Epithelial cell of proximal tubule (primary cell): ENCODE measurements at regions not wholly inside any gene's neighbourhood (a gene's known extent, or its start where the extent isn't known, plus 50 kb on each side); places are given as distances from the start of the nearest gene placed in this dataset.

Source experiments
- DNase-seq: peaks from one replicate; pipeline ENCODE4 v3.0.0-alpha.2; 2011; ENCODE audit warnings: low read depth
- H3K4me3 ChIP-seq: 2 replicates; pipeline ENCODE4 v1.5.1; 2011; ENCODE audit warnings: low read depth, mild to moderate bottlenecking, low read length
- TF ChIP-seq, protein P1 (sequence below): conservative IDR thresholded peaks from 2 replicates; pipeline ENCODE4 v1.5.1; 2012; ENCODE audit warnings: low read depth, mild to moderate bottlenecking, low read length

DNA sequence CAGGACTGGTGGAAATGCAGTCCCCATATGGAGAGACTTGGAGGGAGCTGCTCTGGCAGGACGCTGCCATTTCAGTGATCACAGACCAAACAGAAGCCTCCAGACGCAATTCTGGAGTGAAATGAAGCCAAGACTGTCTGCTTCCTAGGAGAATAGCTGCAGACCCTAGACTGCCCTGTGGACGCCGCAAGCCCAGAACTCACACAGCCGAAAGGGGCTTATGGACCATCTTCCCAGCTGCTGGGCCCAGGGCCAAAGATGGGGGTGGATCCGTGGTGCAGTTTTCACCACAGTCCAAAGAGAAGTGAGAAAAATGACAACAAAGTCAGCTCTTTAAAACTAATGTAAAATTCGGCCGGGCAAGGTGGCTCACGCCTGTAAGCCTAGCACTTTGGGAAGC, 165.7 kb downstream of the CBLN1 start:
- TF ChIP-seq, protein P1, sequence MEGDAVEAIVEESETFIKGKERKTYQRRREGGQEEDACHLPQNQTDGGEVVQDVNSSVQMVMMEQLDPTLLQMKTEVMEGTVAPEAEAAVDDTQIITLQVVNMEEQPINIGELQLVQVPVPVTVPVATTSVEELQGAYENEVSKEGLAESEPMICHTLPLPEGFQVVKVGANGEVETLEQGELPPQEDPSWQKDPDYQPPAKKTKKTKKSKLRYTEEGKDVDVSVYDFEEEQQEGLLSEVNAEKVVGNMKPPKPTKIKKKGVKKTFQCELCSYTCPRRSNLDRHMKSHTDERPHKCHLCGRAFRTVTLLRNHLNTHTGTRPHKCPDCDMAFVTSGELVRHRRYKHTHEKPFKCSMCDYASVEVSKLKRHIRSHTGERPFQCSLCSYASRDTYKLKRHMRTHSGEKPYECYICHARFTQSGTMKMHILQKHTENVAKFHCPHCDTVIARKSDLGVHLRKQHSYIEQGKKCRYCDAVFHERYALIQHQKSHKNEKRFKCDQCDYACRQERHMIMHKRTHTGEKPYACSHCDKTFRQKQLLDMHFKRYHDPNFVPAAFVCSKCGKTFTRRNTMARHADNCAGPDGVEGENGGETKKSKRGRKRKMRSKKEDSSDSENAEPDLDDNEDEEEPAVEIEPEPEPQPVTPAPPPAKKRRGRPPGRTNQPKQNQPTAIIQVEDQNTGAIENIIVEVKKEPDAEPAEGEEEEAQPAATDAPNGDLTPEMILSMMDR, result no peak
- no peak overlapping the region for H3K4me3 ChIP-seq
- no peak for DNase-seq

DNA sequence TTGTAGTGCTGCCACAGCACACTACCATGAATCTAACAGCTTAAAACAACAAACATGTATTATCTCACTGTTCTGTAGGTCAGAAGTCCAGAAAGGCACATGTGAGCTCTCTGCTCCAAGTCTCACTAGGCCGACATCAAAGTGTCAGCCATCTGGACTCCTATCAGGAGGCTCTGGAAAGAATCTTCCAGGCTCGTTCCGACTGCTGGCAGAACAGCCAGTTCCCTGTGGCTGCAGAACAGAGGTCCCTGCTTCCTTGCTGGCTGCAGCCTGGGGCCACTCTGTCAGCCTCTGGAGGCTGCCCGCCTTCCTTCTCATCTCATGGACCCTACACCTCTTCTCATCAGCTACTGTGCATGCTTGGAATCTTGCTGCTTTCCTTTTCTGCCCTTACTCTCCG, 168.9 kb downstream of the CBLN1 start:
- no peak for DNase-seq
- no peak overlapping the region for H3K4me3 ChIP-seq
- TF ChIP-seq, protein P1, result no peak

DNA sequence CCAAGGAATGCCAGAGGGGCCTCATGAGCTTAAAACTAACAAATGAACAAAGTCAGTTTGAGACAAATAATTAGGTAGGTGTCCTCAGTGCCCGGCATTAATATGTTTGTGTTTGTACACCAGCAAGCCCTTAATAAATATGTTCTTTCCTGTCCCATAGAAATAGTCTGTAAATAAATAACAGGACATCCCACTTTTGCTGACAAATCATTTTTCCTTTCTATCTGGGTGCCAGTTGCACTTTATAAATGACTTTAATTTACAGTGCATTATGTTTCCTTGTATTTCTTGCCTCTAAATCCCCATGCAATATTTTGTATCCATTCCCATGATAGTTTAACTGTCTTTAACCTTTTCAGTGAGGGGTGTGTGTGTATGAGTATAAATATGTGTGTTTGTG, 170.3 kb downstream of the CBLN1 start:
- no peak for DNase-seq
- TF ChIP-seq, protein P1, result no peak

DNA sequence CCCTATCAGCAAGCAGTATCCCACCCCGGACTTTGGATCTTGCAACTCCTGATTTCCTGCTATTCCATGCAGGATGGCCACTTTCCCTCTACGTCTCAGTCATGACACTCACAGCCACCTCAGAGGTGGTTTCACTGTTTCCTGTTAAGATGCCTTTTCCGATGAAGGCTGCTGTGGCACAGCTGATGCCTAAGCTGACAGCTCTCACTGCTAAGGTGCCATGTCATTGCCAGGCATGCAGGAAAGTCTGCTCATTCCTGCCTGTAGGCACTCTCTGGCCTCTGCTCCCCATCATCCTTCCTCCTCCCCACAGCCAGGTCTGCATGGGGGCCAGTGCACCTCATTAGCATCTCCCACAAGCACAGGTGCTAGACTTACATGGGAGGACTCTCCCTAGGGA, 173.0 kb downstream of the CBLN1 start:
- DNase-seq, result no peak
- TF ChIP-seq, protein P1, result no peak
- no peak overlapping the region for H3K4me3 ChIP-seq

More for the DNA sequence above, 170.3 kb downstream of the CBLN1 start:
- no peak overlapping the region for H3K4me3 ChIP-seq

DNA sequence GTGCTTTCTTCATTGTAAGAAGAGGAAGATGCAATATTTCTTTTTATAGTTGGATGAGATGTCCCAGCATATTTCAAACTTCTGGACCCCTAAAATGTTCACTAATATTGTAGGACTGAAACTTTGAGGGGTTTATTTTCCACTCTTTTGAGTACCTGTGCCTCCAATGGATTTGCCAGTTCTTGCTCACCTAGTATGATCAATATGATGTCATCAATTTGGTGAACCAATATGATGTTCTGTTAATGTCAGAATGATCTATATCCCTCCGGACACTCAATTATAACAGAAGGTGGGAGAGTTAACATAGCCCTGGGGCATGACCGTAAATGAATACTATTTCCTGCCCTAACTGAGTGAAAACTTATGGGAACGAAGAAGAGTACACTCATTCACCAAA, 178.3 kb downstream of the CBLN1 start:
- TF ChIP-seq, protein P1, result no peak
- no peak for DNase-seq
- H3K4me3 ChIP-seq, result no peak overlapping the region

DNA sequence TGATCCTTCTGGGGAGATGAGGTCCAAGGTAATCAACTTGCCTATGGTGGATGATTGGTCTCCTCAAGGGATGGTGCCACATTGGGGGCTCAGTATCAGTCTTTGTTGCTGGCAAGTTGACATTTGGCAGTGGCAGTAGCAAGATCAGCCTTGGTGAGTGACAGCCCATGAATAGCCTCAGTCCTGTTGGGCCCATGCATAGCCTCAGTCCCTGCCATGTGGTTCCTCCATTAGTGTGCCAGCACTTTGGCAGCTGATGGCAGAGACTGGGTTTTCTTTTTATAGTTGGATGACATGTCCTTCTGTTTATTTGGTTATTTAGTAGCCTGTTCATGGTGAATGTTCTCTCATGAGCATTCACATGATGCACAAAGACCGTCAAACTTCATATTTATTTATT, 179.6 kb downstream of the CBLN1 start:
- no peak overlapping the region for H3K4me3 ChIP-seq
- DNase-seq, result no peak
- TF ChIP-seq, protein P1, result no peak

DNA sequence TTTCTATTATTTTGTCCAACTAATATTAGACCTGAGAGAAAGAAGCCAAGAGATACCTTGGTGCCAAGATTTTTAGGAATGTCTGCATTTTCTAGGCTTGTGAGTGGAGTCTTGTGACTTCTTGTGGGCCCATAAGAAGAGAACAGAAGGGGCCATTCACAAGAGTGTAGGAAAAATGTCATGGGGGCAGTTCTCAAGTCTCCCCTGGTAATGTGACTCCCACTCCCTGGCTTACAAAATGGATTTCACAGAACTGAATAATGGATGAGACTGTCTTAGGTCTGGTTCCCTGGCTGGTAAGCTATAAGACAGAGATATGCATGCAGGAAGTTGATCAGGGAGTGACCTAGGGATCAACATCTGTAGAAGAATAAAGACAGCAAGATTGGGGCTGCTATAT, 181.3 kb downstream of the CBLN1 start:
- no peak for DNase-seq
- H3K4me3 ChIP-seq, result no peak overlapping the region
- TF ChIP-seq, protein P1, result no peak
